Fibroblast of gingiva (primary cell): ENCODE measurements at regions not wholly inside any gene's neighbourhood (a gene's known extent, or its start where the extent isn't known, plus 50 kb on each side); places are given as distances from the start of the nearest gene placed in this dataset.

Experiments used
- DNase-seq: peaks from one replicate; pipeline ENCODE4 v3.0.0-alpha.2; 2011; ENCODE audit warnings: low read depth

GRCh38 chr9:99590840-99591239, 230.8 kb upstream of the NR4A3 start:
- DNase-seq, result no peak

GRCh38 chr9:99591770-99592169, 229.9 kb upstream of the NR4A3 start:
- no peak for DNase-seq

- no peak for DNase-seq
These were observed 228.7 kb upstream of the NR4A3 start for GRCh38 chr9:99592834-99593574.

GRCh38 chr9:99593610-99594009, 228.1 kb upstream of the NR4A3 start:
- peak; percentile 10 for DNase-seq

GRCh38 chr9:99594056-99594780, 227.5 kb upstream of the NR4A3 start:
- DNase-seq, result no peak

- no peak for DNase-seq
These were observed 225.9 kb upstream of the NR4A3 start for GRCh38 chr9:99595796-99596195.

GRCh38 chr9:99601571-99602111, 220.0 kb upstream of the NR4A3 start:
- no peak for DNase-seq

- no peak for DNase-seq
These were observed 218.8 kb upstream of the NR4A3 start for GRCh38 chr9:99602854-99603253.

- no peak for DNase-seq
These were observed 216.5 kb upstream of the NR4A3 start for GRCh38 chr9:99605016-99605743.

GRCh38 chr9:99606296-99606695, 215.4 kb upstream of the NR4A3 start:
- no peak for DNase-seq

- no peak for DNase-seq
These were observed 214.7 kb upstream of the NR4A3 start for GRCh38 chr9:99606957-99607356.

GRCh38 chr9:99607842-99608448, 213.7 kb upstream of the NR4A3 start:
- DNase-seq, result no peak

GRCh38 chr9:99614341-99614740, 207.3 kb upstream of the NR4A3 start:
- no peak for DNase-seq

- no peak for DNase-seq
These were observed 200.6 kb upstream of the NR4A3 start for GRCh38 chr9:99621040-99621439.

- no peak for DNase-seq
These were observed 199.0 kb upstream of the NR4A3 start for GRCh38 chr9:99622679-99623078.

GRCh38 chr9:99623780-99624364, 197.8 kb upstream of the NR4A3 start:
- DNase-seq, result no peak

- DNase-seq, result no peak
These were observed 197.0 kb upstream of the NR4A3 start for GRCh38 chr9:99624499-99625233.

GRCh38 chr9:99626426-99626825, 195.3 kb upstream of the NR4A3 start:
- no peak for DNase-seq

- no peak for DNase-seq
These were observed 193.4 kb upstream of the NR4A3 start for GRCh38 chr9:99628285-99628684.

- no peak for DNase-seq
These were observed 192.7 kb upstream of the NR4A3 start for GRCh38 chr9:99628849-99629620.
